ENCODE measurements at regions not wholly inside any gene's neighbourhood (a gene's known extent, or its start where the extent isn't known, plus 50 kb on each side); places are given as distances from the start of the nearest gene placed in this dataset.
"Not testable (repeated sequence)": the region's sequence is repeated elsewhere in the genome, so short reads cannot be mapped to it uniquely, and the experiment has no call there.

DNA sequence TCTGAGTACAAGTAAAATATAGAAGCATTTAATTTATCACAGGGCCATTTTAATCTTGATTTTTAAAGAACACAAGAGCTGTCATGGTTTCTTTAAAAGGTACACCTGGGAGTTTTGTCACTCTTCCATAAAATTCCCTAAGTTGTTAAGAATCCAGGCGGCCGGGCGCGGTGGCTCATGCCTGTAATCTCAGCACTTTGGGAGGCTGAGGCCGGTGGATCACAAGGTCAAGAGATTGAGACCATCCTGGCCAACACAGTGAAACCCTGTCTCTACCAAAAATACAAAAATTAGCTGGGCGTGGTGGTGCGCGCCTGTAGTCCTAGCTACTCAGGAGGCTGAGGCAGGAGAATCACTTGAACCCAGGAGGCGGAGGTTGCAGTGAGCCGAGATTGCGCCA lies 278.3 kb downstream of the PCDH17 start:
- DNase-seq (ENCODE audit: low read depth), result not testable (repeated sequence)

DNA sequence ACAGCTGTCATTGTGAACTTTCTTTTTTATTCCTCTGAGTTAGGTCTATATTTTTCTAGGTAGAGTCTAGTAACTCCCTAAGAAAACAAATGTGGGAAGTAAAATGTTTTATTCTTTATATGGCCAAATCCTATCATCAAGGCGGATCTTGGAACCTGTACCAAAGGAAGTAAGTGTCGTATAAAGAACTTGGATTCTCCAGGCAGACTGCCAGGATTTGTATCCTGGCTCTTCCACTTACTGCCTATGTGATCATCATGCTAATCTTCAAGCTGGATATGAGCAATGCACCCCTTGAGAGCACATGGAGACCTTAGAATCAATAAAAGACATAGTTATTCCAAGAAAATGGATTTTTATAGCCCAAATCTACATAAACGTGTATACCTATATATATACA lies 286.5 kb downstream of the PCDH17 start:
- DNase-seq (ENCODE audit: low read depth), result no peak

DNA sequence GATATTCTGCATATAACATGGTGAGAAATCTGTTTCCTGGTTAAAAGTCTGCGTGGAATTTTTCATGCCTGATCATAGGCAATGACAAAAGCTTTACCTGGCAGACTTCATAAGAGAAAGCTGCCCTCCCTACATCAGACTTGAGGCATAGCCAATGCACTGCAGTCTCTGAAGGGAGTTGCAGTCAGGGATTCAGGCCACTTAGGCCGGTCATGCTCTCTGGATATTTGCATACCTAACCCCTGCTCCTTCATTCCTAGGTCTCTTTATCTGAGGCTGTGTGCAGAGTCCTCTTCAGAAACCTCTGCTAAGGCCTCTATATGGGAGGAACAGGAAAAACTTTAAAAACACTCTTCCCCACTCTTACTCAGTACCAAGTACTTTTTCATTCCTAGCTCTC lies 287.4 kb downstream of the PCDH17 start:
- no peak for DNase-seq (ENCODE audit: low read depth)

DNA sequence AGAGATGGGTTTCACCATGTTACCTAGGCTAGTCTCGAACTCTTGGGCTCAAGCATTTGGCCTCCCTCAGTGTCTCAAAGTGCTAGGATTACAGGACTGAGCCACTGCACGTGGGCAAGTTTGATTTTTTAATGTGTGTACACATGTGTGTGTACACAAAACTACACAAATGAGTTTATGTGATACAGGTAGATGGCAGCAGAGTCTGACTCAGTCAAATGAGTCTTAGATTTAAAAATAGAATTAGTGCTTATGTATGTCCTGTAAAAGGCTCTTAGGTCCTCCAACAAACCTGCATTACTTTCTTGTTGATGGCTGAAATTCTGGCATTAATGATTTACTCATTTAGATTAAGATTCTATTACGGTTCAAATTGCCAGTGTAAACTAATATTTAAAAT lies 293.7 kb downstream of the PCDH17 start:
- DNase-seq (ENCODE audit: low read depth), result no peak

DNA sequence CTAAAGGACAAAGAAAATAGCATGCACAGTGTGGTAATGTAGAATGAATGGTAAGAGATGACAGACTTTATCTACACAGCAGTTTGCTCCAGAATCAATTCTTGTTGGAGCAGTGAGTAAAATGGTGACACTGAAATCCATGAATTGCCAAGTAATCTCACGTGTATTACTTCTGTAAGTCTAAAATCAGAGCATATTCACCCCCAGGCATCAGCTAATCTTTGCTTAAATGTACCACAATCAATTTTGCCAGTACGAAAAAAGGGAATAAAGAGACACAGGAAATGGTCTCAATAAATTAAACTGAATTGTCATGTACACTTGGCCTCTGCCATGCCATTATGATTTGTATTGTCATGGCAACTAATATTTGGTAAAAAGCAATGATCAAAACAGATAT lies 294.2 kb downstream of the PCDH17 start:
- DNase-seq (ENCODE audit: low read depth), result no peak

DNA sequence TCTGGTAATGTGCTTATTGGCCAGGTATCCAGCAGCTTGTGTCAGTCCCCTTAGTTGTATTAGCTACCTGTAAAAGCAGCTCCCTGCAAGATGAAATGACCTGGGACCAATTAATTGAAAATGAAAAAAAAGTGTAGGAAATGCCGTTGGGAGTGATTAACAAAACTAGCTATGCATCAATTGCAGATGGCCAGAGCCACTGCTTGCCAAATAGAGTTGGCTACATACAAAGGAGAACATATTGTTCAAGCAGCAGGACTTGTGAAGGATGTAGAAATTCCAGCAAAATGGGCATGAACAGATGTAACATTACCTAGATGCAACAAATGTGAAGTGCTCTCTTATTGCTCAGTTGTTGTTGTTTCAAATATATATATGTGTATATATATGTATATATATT lies 300.5 kb downstream of the PCDH17 start:
- no peak for DNase-seq (ENCODE audit: low read depth)

DNA sequence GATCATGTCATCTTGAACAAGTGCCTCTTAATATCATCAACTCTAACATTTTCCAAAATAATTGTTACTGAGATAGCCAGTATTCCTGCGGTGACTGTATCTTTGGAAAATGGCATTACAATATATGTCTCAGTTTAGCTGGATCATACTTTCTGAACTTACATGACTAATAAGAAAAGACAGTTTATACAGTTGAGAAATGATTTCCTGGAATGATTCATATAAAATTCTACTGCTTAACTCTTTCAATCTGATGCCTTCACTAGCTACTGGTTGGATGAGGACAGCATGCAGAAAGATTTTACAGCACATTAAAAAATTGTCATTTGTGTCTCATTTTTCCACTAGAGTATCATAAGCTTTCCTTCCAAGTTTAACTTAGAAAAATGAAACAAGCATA lies 302.1 kb downstream of the PCDH17 start:
- no peak for DNase-seq (ENCODE audit: low read depth)

DNA sequence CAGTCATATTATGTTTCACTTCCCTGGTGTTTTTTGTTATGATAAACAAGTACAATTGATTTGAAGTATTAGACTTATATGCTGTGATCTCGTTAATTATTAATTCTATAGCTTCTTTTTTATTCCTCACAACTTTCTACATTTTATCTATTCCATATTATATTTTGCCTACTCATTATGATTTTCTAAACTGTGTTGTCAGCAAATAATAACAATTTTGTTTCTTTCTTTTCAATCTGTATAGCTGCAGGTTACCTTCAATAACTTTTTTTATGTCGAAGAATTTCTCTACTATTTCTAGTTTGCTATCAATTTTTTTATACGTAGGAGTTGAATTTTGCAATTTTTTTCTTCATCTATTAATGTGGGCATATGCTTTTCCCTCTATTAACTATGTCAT lies 304.4 kb downstream of the PCDH17 start:
- DNase-seq (ENCODE audit: low read depth), result no peak

DNA sequence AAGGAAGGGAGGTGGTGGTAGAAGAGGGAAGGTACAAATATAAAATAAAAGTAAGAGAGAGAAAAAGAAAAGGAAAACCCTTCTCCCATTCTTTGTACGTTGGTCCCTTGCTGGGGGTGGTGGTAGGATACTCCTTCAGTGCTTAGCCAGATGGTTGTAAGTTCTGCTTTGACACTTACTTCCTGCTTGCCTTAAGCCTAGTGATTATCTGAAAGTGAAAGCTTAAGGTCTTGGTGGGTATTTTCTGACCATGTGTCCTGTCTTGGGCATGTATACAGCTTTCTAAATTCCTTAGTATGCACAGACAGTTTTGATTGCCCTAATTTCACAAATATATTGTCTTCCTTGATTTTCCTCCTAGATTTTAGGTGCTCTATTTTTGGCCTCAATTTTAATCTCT lies 314.8 kb downstream of the PCDH17 start:
- DNase-seq (ENCODE audit: low read depth), result no peak

DNA sequence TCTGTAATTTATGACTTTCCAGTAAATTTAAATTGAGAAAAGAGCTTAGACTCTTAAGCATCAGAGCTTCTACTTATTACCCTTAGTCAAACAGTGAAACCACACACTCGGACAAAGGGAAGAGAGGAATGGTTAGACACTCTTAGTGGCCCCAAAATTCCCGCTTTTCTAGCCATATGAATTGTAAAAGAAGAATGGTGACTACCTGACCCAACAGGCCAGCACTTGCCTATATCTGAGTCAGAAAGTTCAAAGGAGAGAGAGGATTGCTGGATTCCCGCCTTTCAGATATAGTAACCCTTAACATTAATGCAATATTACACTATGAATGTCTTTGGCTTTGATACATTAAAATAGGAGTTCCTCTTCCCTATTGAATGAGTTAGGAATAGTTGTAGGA lies 317.3 kb downstream of the PCDH17 start:
- no peak for DNase-seq (ENCODE audit: low read depth)

DNA sequence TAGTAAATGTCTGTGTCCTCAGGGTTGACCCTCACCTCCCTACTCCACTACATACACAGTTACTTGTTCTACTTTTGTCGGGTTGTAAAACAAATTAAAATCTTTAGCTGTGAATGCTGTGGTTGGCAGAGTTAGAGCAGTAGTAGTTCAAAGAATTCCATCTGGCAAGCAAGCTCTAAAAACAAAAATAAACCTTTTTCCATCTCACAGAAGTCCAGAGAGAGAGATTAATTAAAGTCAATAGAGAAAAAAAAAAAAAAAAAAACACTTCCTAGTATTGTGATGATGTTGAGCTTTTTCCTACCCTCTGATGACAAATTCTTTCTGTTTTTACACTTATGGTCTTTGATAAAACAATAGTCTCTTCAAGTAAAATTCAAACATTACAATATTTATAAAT lies 338.4 kb downstream of the PCDH17 start:
- no peak for DNase-seq (ENCODE audit: low read depth)

DNA sequence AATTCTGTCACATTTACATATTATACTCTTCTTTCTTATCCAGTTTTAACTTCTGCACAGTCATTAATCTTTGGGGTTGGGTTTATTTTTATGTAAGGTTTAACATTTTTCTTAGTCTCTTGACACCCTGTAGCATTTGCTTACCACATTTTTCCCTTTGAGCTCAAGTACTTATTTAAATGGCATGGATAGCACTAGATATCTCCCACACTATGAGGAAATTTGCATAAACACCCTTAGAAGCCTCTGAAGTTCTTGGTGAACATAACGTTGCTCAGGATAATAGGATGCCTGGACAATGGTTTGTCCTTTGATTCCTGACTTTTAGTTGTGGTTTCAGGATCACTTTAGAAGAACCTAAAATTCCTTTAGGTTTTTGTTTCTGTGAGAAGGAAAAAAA lies 338.9 kb downstream of the PCDH17 start:
- no peak for DNase-seq (ENCODE audit: low read depth)

DNA sequence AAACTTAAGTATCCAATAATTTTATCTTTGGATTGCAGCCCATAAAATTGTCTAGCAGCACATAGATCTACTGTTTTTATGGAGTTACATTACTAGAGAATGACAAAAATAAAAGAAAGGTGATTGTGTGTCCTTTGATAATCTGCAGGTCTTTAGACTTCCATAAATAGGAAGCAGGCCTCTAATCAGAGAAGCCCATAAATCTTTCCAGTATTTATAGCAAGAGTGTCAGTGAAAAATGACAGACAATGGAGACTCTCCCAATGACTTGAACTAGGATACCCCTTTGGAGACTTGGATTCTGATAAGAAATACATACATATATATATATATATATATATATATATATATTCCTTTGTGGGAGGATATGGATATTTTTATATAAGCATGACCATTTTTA lies 351.2 kb downstream of the PCDH17 start:
- DNase-seq (ENCODE audit: low read depth), result no peak

DNA sequence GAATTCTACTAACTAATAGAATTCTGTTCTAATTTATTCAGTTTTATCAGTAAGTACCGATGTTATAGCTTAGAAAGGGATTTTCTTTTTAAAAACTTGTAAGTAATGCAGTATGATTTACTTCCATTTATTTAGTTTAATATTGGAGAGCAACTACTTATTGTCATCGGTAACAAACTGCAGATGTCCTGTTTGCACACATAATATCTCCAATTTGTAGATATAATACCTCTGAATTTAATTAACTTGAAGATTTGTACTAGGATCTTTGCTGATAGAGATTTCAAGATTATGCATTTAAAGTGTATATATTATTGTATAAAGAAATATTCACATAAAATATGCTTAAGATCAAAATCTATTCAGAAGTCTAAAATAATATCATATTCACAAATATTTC lies 356.7 kb downstream of the PCDH17 start:
- DNase-seq (ENCODE audit: low read depth), result no peak

DNA sequence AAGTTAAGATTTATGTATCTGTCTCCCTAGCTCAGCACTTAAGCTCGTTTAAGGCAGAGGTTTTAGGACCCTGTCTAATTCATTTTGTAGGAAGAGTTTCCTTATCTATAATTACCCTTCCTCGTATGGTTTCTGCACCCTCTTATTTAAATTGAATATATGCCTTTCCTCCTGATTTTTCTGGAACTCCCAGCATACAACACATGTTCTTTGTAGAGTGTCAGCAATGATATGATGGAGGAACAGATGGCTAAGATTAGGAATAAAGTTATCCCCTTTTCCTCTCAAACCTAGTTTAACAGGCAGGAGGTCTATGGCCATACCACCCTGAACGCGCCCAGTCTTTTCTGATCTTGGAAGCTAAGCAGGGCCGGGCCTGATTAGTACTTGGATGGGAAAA lies 359.5 kb downstream of the PCDH17 start:
- DNase-seq (ENCODE audit: low read depth), result no peak

DNA sequence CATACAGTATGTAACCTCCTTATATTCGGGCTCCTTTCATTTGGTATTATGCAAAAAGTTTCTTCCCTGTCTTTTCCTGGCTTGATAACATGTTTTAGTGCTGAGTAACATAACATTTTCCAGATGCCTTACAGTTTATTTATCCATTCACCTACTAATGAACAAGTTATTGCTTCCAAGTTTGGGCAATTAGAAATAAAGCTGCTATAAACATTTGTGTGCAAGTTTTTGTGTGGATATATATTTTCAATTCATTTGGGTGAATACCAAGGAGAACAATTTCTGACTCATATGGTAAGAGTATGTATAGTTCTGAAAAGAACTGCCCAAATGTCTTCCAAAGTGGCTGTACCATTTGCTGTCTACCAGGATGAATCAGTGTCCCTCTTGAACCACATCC lies 360.9 kb downstream of the PCDH17 start:
- no peak for DNase-seq (ENCODE audit: low read depth)

DNA sequence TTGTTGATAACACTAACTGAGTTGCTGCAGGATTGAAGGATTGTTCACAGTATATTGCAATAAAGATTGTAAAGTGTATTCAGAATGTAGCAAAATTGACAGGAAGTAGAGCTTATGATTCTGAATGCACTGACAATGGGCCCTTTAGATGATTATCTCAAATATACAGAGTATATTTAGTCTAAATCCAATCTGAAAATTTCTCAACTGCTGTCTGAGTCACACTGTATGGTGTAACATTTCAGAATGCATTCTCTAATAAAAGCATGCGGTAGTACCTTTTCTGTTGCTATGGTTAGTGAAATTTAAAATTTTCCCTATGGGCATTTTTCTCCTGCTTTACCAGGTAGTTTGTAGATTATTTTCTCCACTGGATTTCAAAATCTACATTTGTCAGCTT lies 365.2 kb downstream of the PCDH17 start:
- DNase-seq (ENCODE audit: low read depth), result no peak

DNA sequence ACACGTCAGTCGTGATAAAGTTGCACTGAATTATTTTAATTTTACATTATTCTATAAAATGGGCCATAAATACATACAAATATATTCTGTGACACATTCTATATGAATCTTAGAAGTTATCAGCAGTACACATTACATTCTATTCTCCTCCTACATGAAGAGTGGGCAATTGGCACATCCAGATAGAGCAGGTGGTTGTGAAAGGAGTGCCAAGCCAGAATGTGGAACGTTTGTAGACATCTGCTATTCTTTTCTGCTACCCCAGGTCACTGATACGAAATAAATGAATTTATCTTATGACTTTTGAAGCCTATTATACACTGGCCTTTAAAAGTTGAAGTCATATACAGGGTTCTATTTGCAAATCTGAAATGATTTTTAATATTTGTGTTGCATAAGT lies 373.2 kb downstream of the PCDH17 start:
- no peak for DNase-seq (ENCODE audit: low read depth)

DNA sequence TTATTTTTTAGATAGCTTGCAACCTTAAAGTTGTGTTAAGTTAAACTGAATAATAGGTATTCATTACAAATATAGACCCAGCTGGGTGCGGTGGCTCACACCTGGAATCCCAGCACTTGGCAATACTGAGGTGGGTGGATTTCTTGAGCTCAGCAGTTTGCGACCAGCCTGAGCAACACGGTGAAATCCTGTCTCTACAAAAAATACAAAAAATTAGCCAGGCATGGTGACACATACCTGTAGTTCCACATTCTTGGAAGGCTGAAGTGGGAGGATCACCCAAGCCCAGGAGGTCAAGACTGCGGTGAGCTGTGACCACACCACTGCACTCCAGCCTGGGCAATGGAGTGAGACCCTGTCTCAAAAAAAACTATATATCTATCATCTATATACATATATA lies 386.5 kb downstream of the PCDH17 start:
- DNase-seq (ENCODE audit: low read depth), result no peak

DNA sequence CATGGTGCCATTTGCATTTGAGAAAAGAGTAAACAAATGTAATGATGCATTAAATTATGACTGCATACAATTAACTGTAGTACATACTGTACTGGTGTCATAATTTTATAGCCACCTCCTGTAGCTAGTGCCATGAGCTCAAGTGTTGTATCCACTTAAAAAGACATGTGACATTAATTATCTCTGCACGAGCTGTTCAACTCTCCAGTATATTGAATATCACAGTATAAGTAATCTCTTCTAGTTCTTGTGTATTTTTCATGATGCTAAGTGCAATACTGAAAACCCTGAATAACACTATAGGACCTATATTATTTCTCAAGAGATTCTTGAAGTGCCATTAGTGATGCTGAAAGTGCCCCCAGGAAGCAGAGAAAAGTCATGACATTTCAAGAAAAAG lies 387.3 kb downstream of the PCDH17 start:
- no peak for DNase-seq (ENCODE audit: low read depth)

DNA sequence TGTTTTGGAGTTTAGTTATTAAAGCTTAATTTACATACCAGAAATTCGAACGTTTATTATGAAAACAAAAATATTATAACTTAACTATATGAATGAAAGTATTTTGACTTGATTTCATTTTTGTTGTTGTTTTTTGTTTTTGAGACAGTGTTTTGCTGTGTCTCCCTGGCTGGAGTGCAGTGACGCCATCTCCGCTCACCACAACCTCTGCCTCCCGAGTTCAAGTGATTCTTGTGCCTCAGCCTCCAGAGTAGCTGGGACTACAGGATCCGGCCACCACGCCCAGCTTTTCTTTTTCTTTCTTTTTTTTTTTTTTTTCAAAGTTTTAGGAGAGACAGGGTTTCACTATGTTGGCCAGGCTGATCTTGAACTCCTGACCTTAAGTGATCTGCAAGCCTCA lies 392.6 kb downstream of the PCDH17 start:
- no peak for DNase-seq (ENCODE audit: low read depth)

DNA sequence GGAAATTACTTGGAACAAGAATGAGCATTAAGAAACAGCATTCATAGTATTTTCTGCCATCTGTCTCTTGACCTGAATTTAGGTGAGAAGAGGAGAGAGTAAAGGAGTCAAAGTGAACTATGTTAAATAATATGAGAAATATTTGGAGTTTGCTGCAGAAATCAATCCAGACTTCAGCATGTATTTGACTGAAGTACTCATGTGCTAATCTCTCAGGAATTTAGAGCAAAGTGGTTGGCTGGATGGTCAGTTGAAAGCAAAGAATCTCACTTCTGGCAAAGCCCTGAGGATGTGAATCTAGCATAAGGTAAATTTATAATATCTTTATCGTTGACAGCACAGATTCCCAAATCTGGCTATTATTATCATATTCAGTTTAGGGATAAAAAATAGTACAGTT lies 394.3 kb downstream of the PCDH17 start:
- no peak for DNase-seq (ENCODE audit: low read depth)

DNA sequence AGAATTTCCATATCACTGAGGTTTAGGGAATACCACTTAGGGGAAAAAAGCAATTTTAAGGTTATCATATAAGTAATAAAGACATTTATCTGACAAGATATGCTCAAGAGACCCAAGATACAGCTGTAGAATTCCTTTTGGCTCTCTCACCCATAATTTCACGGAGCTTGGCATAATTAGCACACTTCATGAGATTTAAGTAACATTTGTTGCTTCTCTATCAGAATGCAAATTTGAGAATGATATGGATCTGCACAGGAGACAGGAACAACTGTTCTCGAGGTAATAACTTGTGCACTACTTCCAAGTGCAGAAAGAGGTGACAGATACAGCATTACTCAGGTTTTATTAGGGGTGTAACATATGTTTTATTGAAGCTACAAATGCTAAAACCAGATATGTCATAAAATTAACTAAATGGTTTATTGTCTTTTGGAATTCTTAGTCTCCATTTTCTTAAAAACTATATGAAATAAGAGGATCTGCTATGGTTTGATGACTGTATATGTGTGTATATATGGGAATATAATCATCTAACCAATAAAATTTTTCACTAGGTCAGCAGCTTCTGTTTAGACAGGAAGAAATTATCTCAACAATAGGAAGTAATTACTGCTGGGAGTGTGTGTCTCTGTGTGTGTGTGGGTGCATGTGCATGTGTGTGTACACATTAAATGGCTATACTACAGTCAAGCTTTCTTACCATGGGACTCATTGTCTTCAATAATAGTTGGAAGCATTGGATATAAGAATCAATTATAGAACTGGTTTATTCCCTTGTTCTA lies 401.3 kb downstream of the PCDH17 start:
- no peak for DNase-seq (ENCODE audit: low read depth)

DNA sequence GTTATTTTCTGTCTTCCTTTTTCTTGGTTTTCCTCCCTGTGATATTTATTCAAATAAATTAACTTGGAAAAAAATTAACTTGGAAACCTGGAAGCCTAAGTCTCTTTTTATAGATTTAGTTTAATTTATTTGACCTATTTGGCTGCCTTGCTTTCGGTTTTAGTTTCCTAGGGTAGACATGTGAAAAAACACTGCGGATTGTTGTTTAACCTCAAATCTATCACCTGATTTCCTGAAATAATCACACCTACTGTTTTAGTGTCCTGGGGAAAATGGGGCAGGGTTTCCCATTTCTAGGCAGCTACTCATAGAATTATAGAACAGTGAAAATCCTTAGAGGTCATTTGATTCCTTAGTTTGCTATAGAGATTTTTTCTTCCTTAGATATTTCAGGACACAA lies 412.4 kb downstream of the PCDH17 start:
- no peak for DNase-seq (ENCODE audit: low read depth)
